Erythroblast (primary cell): ENCODE measurements at regions not wholly inside any gene's neighbourhood (a gene's known extent, or its start where the extent isn't known, plus 50 kb on each side); places are given as distances from the start of the nearest gene placed in this dataset.

Experiments
- GATA1 ChIP-seq: IDR thresholded peaks from 2 replicates; pipeline ENCODE4 v1.6.1; 2011; ENCODE audit warnings: low read depth, mild to moderate bottlenecking, control low read depth, low read length, moderate library complexity
- POLR2A ChIP-seq: IDR thresholded peaks from 2 replicates; pipeline ENCODE4 v1.6.1; 2011; ENCODE audit warnings: mild to moderate bottlenecking, low read length

DNA sequence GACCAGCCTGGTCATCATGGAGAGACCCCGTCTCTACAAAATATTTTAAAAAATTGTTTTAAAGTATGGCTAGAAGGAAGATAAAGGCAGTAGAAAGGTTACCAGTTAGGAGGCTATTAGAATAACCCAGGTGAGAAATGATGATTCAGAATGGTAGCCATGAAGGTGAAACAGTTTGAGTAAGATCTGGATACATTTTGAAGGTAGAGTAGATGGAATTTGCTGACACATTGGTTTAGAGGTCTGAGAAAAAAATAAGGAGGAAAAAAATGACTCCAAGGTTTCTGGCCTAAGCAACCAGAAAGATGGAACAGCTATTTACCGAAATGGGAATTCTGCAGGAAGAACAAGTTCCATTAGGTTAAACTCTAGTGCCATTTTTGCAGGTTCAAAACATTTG, 167.9 kb upstream of the TAB2 start:
- TF ChIP-seq POLR2A (no peak), GATA1 (no peak)
